K562 (cell line): ENCODE measurements at regions not wholly inside any gene's neighbourhood (a gene's known extent, or its start where the extent isn't known, plus 50 kb on each side); places are given as distances from the start of the nearest gene placed in this dataset.

ENCODE experiments used
- CBFB ChIP-seq: sonication (generic); formaldehyde crosslinking; IDR thresholded peaks from 2 replicates; pipeline ENCODE4 v1.4.0; 2020; ENCODE audit warnings: mild to moderate bottlenecking, missing genetic modification reagents
- HOXB6 ChIP-seq: fragments of 250-450 bp; sonication (Bioruptor Pico); IDR thresholded peaks from 2 replicates; pipeline ENCODE4 v1.5.1; 2022; ENCODE audit warnings: mild to moderate bottlenecking, borderline replicate concordance
- NRF1 ChIP-seq, 2 experiments: fragments of 450-650 bp; IDR thresholded peaks in 1 of 2; conservative IDR thresholded peaks in 1 of 2; 2 replicates each; pipeline ENCODE4 v1.6.1; 2014; ENCODE audit warnings: mild to moderate bottlenecking in 2 of 2
- TF ChIP-seq, protein P1 (sequence below), 2 experiments: fragments of 450-650 bp; IDR thresholded peaks; 2 replicates each; pipeline ENCODE4 v1.6.1; 2018; ENCODE audit warnings: mild to moderate bottlenecking in 2 of 2, low read depth in 1 of 2; ENCODE audit not compliant: partially characterized antibody in 2 of 2
- TF ChIP-seq, protein P2 (sequence below): fragments of 200-800 bp; sonication (Bioruptor generic); IDR thresholded peaks from 2 replicates; pipeline ENCODE4 v1.6.1; 2016; ENCODE audit warnings: missing genetic modification characterization, missing compliant biosample characterization

DNA sequence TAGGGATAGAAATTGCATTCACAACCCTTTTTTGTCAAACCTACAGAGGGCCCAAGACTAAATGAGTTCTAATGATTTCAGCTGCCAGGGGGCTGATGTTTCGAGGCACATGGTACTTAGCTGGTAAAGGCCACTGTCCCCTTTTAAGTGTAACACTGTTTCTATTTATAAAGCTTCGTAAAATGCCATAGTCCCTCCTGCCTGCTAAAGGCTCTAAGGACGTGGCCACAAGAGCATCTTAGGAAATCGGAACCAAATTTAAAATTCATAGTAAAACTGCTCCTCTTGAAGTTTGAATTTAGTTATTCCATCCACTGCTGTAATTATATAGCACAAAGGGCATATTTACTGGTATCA, 170.3 kb upstream of the WWC1 start (continued):
- TF ChIP-seq, protein P1, sequence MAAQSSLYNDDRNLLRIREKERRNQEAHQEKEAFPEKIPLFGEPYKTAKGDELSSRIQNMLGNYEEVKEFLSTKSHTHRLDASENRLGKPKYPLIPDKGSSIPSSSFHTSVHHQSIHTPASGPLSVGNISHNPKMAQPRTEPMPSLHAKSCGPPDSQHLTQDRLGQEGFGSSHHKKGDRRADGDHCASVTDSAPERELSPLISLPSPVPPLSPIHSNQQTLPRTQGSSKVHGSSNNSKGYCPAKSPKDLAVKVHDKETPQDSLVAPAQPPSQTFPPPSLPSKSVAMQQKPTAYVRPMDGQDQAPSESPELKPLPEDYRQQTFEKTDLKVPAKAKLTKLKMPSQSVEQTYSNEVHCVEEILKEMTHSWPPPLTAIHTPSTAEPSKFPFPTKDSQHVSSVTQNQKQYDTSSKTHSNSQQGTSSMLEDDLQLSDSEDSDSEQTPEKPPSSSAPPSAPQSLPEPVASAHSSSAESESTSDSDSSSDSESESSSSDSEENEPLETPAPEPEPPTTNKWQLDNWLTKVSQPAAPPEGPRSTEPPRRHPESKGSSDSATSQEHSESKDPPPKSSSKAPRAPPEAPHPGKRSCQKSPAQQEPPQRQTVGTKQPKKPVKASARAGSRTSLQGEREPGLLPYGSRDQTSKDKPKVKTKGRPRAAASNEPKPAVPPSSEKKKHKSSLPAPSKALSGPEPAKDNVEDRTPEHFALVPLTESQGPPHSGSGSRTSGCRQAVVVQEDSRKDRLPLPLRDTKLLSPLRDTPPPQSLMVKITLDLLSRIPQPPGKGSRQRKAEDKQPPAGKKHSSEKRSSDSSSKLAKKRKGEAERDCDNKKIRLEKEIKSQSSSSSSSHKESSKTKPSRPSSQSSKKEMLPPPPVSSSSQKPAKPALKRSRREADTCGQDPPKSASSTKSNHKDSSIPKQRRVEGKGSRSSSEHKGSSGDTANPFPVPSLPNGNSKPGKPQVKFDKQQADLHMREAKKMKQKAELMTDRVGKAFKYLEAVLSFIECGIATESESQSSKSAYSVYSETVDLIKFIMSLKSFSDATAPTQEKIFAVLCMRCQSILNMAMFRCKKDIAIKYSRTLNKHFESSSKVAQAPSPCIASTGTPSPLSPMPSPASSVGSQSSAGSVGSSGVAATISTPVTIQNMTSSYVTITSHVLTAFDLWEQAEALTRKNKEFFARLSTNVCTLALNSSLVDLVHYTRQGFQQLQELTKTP (IDR thresholded peaks at IDR 0.05; ENCODE audit: low read depth in 1 of 2, partially characterized antibody in 2 of 2): no peak
- no peak for TF ChIP-seq HOXB6 (CRISPR knock-in tag)
- TF ChIP-seq CBFB (CRISPR knock-in tag): no peak
- TF ChIP-seq, protein P2, sequence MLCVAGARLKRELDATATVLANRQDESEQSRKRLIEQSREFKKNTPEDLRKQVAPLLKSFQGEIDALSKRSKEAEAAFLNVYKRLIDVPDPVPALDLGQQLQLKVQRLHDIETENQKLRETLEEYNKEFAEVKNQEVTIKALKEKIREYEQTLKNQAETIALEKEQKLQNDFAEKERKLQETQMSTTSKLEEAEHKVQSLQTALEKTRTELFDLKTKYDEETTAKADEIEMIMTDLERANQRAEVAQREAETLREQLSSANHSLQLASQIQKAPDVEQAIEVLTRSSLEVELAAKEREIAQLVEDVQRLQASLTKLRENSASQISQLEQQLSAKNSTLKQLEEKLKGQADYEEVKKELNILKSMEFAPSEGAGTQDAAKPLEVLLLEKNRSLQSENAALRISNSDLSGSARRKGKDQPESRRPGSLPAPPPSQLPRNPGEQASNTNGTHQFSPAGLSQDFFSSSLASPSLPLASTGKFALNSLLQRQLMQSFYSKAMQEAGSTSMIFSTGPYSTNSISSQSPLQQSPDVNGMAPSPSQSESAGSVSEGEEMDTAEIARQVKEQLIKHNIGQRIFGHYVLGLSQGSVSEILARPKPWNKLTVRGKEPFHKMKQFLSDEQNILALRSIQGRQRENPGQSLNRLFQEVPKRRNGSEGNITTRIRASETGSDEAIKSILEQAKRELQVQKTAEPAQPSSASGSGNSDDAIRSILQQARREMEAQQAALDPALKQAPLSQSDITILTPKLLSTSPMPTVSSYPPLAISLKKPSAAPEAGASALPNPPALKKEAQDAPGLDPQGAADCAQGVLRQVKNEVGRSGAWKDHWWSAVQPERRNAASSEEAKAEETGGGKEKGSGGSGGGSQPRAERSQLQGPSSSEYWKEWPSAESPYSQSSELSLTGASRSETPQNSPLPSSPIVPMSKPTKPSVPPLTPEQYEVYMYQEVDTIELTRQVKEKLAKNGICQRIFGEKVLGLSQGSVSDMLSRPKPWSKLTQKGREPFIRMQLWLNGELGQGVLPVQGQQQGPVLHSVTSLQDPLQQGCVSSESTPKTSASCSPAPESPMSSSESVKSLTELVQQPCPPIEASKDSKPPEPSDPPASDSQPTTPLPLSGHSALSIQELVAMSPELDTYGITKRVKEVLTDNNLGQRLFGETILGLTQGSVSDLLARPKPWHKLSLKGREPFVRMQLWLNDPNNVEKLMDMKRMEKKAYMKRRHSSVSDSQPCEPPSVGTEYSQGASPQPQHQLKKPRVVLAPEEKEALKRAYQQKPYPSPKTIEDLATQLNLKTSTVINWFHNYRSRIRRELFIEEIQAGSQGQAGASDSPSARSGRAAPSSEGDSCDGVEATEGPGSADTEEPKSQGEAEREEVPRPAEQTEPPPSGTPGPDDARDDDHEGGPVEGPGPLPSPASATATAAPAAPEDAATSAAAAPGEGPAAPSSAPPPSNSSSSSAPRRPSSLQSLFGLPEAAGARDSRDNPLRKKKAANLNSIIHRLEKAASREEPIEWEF: no peak
- no peak for TF ChIP-seq NRF1 (conservative IDR thresholded peaks at IDR 0.05 in 1 of 2, IDR thresholded peaks at IDR 0.05 in 1 of 2)
